SK-N-SH (cell line): ENCODE measurements at regions not wholly inside any gene's neighbourhood (a gene's known extent, or its start where the extent isn't known, plus 50 kb on each side); places are given as distances from the start of the nearest gene placed in this dataset.

Experiments used
- CTCF ChIA-PET: fragments of 300-600, 350-600 bp; formaldehyde crosslinking; extraction: SDS; loops from one replicate; lab custom pipeline; 2021; lab: Yijun Ruan, JAX
- POLR2A ChIA-PET: fragments of 350-600 bp; sonication (Branson Sonifier 250); formaldehyde crosslinking; extraction: SDS; loops from one replicate; lab custom pipeline; 2020; ENCODE audit warnings: antibody characterized with exemption, inconsistent platforms; lab: Yijun Ruan, JAX
- DNase-seq: peaks from one replicate; pipeline ENCODE4 v3.0.0; 2012
- H2AFZ ChIP-seq: fragments of 200-600 bp; sonication (generic); 2 replicates; pipeline ENCODE4 v1.8.1; 2016; ENCODE audit warnings: antibody characterized with exemption, mild to moderate bottlenecking, low read depth
- H3F3A ChIP-seq: fragments of 200-600 bp; sonication (generic); replicated peaks from 2 replicates; pipeline ENCODE3; 2016; ENCODE audit warnings: antibody characterized with exemption, mild to moderate bottlenecking; ENCODE audit not compliant: insufficient read depth
- H3K27ac ChIP-seq, 2 experiments: fragments of 200-500 bp in 1 of 2; fragments of 200-600 bp in 1 of 2; sonication (Bioruptor generic) in 1 of 2; sonication (generic), shearing (Covaris generic) in 1 of 2; 2 replicates each; pipeline versions ENCODE4 v1.5.1 to v1.6.1; 2014 to 2016; ENCODE audit warnings: low read depth in 2 of 2, inconsistent platforms in 1 of 2, low read length in 1 of 2, mild to moderate bottlenecking in 1 of 2, mixed read lengths in 1 of 2
- H3K27me3 ChIP-seq: fragments of 200-600 bp; sonication (generic), shearing (Covaris generic); 2 replicates; pipeline ENCODE4 v1.6.1; 2016; ENCODE audit warnings: mixed run types; ENCODE audit not compliant: insufficient read depth
- H3K36me3 ChIP-seq, 2 experiments: fragments of 200-500 bp in 1 of 2; fragments of 200-600 bp in 1 of 2; sonication (Bioruptor generic) in 1 of 2; sonication (generic) in 1 of 2; replicated peaks in 1 of 2; 2 replicates each; pipeline versions ENCODE3 to v1.5.1; 2014 to 2016; ENCODE audit warnings: low read length in 1 of 2, mild to moderate bottlenecking in 1 of 2; ENCODE audit not compliant: insufficient read depth in 2 of 2, control insufficient read depth in 1 of 2
- H3K4me1 ChIP-seq, 2 experiments: fragments of 200-500 bp in 1 of 2; fragments of 200-600 bp in 1 of 2; sonication (Bioruptor generic) in 1 of 2; sonication (generic), shearing (Covaris generic) in 1 of 2; 2 replicates each; pipeline versions ENCODE4 v1.5.1 to v1.6.1; 2014 to 2016; ENCODE audit warnings: low read depth in 1 of 2, low read length in 1 of 2, mixed run types in 1 of 2; ENCODE audit not compliant: insufficient read depth in 2 of 2, control insufficient read depth in 1 of 2
- H3K4me2 ChIP-seq: fragments of 200-600 bp; sonication (generic), shearing (Covaris generic); 2 replicates; pipeline ENCODE4 v1.6.1; 2017; ENCODE audit warnings: mixed run types
- H3K4me3 ChIP-seq, 2 experiments: fragments of 200-500 bp in 1 of 2; fragments of 200-600 bp in 1 of 2; sonication (Bioruptor generic) in 1 of 2; sonication (generic), shearing (Covaris generic) in 1 of 2; 2 replicates each; pipeline versions ENCODE4 v1.5.1 to v1.8.1; 2014 to 2016; ENCODE audit warnings: low read depth in 2 of 2, inconsistent platforms in 1 of 2, low read length in 1 of 2, mild to moderate bottlenecking in 1 of 2, mixed read lengths in 1 of 2, moderate library complexity in 1 of 2
- H3K79me2 ChIP-seq: fragments of 200-600 bp; sonication (generic); 2 replicates; pipeline ENCODE4 v1.8.1; 2017; ENCODE audit warnings: mild to moderate bottlenecking; ENCODE audit not compliant: insufficient read depth
- H3K9ac ChIP-seq: fragments of 200-600 bp; sonication (generic); 2 replicates; pipeline ENCODE4 v1.6.1; 2017; ENCODE audit warnings: mixed run types
- H3K9me2 ChIP-seq: fragments of 200-600 bp; sonication (generic); 2 replicates; pipeline ENCODE4 v1.6.1; 2017; ENCODE audit warnings: mixed run types
- H3K9me3 ChIP-seq: fragments of 200-600 bp; sonication (generic); 2 replicates; pipeline ENCODE4 v1.6.1; 2017; ENCODE audit warnings: mixed run types, mild to moderate bottlenecking, moderate library complexity
- H4K20me1 ChIP-seq: fragments of 200-600 bp; sonication (generic); 2 replicates; pipeline ENCODE4 v1.6.1; 2017; ENCODE audit warnings: mild to moderate bottlenecking, mixed run types; ENCODE audit not compliant: insufficient read depth
- CHD2 ChIP-seq: fragments of 150-350 bp; IDR thresholded peaks from 2 replicates; pipeline ENCODE4 v1.6.1; 2018; ENCODE audit warnings: low read length; ENCODE audit not compliant: partially characterized antibody
- CTCF ChIP-seq: fragments of 200-600 bp; sonication (generic); IDR thresholded peaks from 2 replicates; pipeline ENCODE4 v1.6.1; 2017; ENCODE audit warnings: antibody characterized with exemption, mild to moderate bottlenecking, moderate library complexity
- ELF1 ChIP-seq: IDR thresholded peaks from 2 replicates; pipeline ENCODE4 v1.4.0; 2012
- EZH2phosphoT487 ChIP-seq: fragments of 200-600 bp; sonication (generic); IDR thresholded peaks from 2 replicates; pipeline ENCODE4 v1.6.1; 2017; ENCODE audit warnings: low read depth, mixed run types, mild to moderate bottlenecking, antibody characterized with exemption, moderate library complexity, borderline replicate concordance
- FOXJ3 ChIP-seq: sonication (generic); formaldehyde crosslinking; IDR thresholded peaks from 2 replicates; pipeline ENCODE4 v1.5.1; 2020; ENCODE audit warnings: mild to moderate bottlenecking, missing genetic modification reagents
- FOXM1 ChIP-seq: IDR thresholded peaks from 2 replicates; pipeline ENCODE4 v1.4.0; 2012; ENCODE audit warnings: low read depth, mild to moderate bottlenecking
- GABPA ChIP-seq: IDR thresholded peaks from 2 replicates; pipeline ENCODE4 v1.4.0; 2012; ENCODE audit warnings: low read depth, mild to moderate bottlenecking
- MAX ChIP-seq: IDR thresholded peaks from 2 replicates; pipeline ENCODE4 v1.4.0; 2012; ENCODE audit warnings: low read depth
- MEF2A ChIP-seq: IDR thresholded peaks from 2 replicates; pipeline ENCODE4 v1.4.0; 2012; ENCODE audit warnings: low read depth, borderline replicate concordance
- MXI1 ChIP-seq: IDR thresholded peaks from 2 replicates; pipeline ENCODE4 v1.6.1; 2012; ENCODE audit warnings: mild to moderate bottlenecking, low read depth, low read length, improper control_type of control experiment
- NFIC ChIP-seq: IDR thresholded peaks from 2 replicates; pipeline ENCODE4 v1.4.0; 2012; ENCODE audit warnings: borderline replicate concordance
- NRF1 ChIP-seq: IDR thresholded peaks from 2 replicates; pipeline ENCODE4 v1.6.1; 2012; ENCODE audit warnings: low read depth, mild to moderate bottlenecking, low read length
- PBX3 ChIP-seq: IDR thresholded peaks from 2 replicates; pipeline ENCODE4; 2012
- RAD21 ChIP-seq: IDR thresholded peaks from 2 replicates; pipeline ENCODE4 v1.6.1; 2012; ENCODE audit warnings: mild to moderate bottlenecking, low read length
- RCOR1 ChIP-seq: fragments of 150-350 bp; IDR thresholded peaks from 2 replicates; pipeline ENCODE4 v1.6.1; 2017; ENCODE audit warnings: antibody characterized with exemption, low read length
- REST ChIP-seq: IDR thresholded peaks from 2 replicates; pipeline ENCODE4 v1.6.1; 2012; ENCODE audit warnings: mild to moderate bottlenecking, low read depth, low read length, moderate library complexity
- TAF1 ChIP-seq: IDR thresholded peaks from 2 replicates; pipeline ENCODE4 v1.6.1; 2012; ENCODE audit warnings: low read depth, mild to moderate bottlenecking, low read length, moderate library complexity, borderline replicate concordance
- USF2 ChIP-seq: fragments of 150-350 bp; IDR thresholded peaks from 2 replicates; pipeline ENCODE4 v1.6.1; 2017; ENCODE audit warnings: antibody characterized with exemption, low read length, low read depth, borderline replicate concordance
- YY1 ChIP-seq: IDR thresholded peaks from 2 replicates; pipeline ENCODE4 v1.4.0; 2012; ENCODE audit warnings: low read depth, mild to moderate bottlenecking
- WGBS: methylation state at CpG from one replicate; pipeline ENCODE4 v1.1.6; 2017; ENCODE audit warnings: low lambda C conversion rate; 5-methylcytosine and 5-hydroxymethylcytosine counted together

- Histone ChIP-seq H2AFZ (no peak overlapping the region), H3K27ac (no peak overlapping the region), H3K9me3 (no peaks in the 10 kb centered on the region), H3F3A (no peaks in the 10 kb centered on the region), H3K4me2 (no peak overlapping the region), H3K27me3 (no peaks in the 10 kb centered on the region), H3K4me3 (no peak overlapping the region), H3K79me2 (no peaks in the 10 kb centered on the region), H4K20me1 (no peaks in the 10 kb centered on the region), H3K4me1 (no peaks in the 10 kb centered on the region), H3K9me2 (no peaks in the 10 kb centered on the region), H3K36me3 (no peaks in the 10 kb centered on the region), H3K9ac (no peak overlapping the region)
- WGBS: 90% methylated on average over 2 of the region's 2 CpGs
- no peak for DNase-seq
- CTCF ChIA-PET: no interaction called here
- POLR2A ChIA-PET: no interaction called here
- TF ChIP-seq MAX: no peak
- no peak for TF ChIP-seq TAF1
- TF ChIP-seq MXI1: no peak
- no peak for TF ChIP-seq NRF1
- TF ChIP-seq CHD2: no peak
- no peak for TF ChIP-seq MEF2A
- TF ChIP-seq RAD21: no peak
- TF ChIP-seq EZH2phosphoT487: no peak
- no peak for TF ChIP-seq CTCF
- TF ChIP-seq GABPA: no peak
- TF ChIP-seq RCOR1: no peak
- no peak for TF ChIP-seq NFIC
- no peak for TF ChIP-seq YY1
- no peak for TF ChIP-seq ELF1
- TF ChIP-seq FOXJ3: no peak
- TF ChIP-seq FOXM1: no peak
- no peak for TF ChIP-seq PBX3
- TF ChIP-seq REST: no peak
- TF ChIP-seq USF2: no peak
Observed at GRCh38 chr5:91797576-91797975, 414.5 kb upstream of the ARRDC3 start.
